H9 (cell line): ENCODE measurements at regions not wholly inside any gene's neighbourhood (a gene's known extent, or its start where the extent isn't known, plus 50 kb on each side); places are given as distances from the start of the nearest gene placed in this dataset.

Source experiments
- DNase-seq: peaks from one replicate; pipeline ENCODE4 v3.0.0-alpha.2; 2017
- H2AFZ ChIP-seq: one replicate; pipeline ENCODE4 v1.6.1; 2013; ENCODE audit warnings: mild to moderate bottlenecking, low read length, control low read depth, moderate library complexity
- H2AK5ac ChIP-seq: 2 replicates; pipeline ENCODE4 v1.6.1; 2013; ENCODE audit warnings: low read length, control low read depth, mixed read lengths; ENCODE audit not compliant: insufficient read length
- H2BK120ac ChIP-seq: one replicate; pipeline ENCODE4 v1.6.1; 2013; ENCODE audit warnings: low read depth, mild to moderate bottlenecking, low read length, control low read depth, inconsistent platforms; ENCODE audit not compliant: poor library complexity, severe bottlenecking
- H2BK12ac ChIP-seq: 2 replicates; pipeline ENCODE4 v1.6.1; 2013; ENCODE audit warnings: low read length, control low read depth, mixed read lengths, low read depth; ENCODE audit not compliant: insufficient read length
- H2BK15ac ChIP-seq: 2 replicates; pipeline ENCODE4 v1.6.1; 2013; ENCODE audit warnings: low read depth, low read length, control low read depth
- H2BK20ac ChIP-seq: one replicate; pipeline ENCODE4 v1.6.1; 2013; ENCODE audit warnings: low read depth, mild to moderate bottlenecking, low read length, control low read depth, inconsistent platforms; ENCODE audit not compliant: poor library complexity, severe bottlenecking
- H2BK5ac ChIP-seq: 2 replicates; pipeline ENCODE4 v1.6.1; 2013; ENCODE audit warnings: low read length, control low read depth, mixed read lengths; ENCODE audit not compliant: insufficient read length
- H3K14ac ChIP-seq: 2 replicates; pipeline ENCODE4 v1.6.1; 2013; ENCODE audit warnings: low read length, control low read depth; ENCODE audit not compliant: insufficient read depth
- H3K18ac ChIP-seq: 2 replicates; pipeline ENCODE4 v1.6.1; 2013; ENCODE audit warnings: low read depth, mild to moderate bottlenecking, mixed read lengths, low read length, control low read depth; ENCODE audit not compliant: insufficient read length
- H3K23ac ChIP-seq: 2 replicates; pipeline ENCODE4 v1.6.1; 2013; ENCODE audit warnings: low read length, control low read depth, mixed read lengths, low read depth; ENCODE audit not compliant: insufficient read length
- H3K23me2 ChIP-seq: 2 replicates; pipeline ENCODE4 v1.6.1; 2013; ENCODE audit warnings: low read depth, mild to moderate bottlenecking, mixed read lengths, low read length, control low read depth; ENCODE audit not compliant: insufficient read length, poor library complexity, severe bottlenecking
- H3K27ac ChIP-seq: 2 replicates; pipeline ENCODE4 v1.5.1; 2013; ENCODE audit warnings: low read length, control low read depth, mixed read lengths, low read depth; ENCODE audit not compliant: insufficient read length
- H3K27me3 ChIP-seq: 2 replicates; pipeline ENCODE4 v1.6.1; 2013; ENCODE audit warnings: low read length, control low read depth, inconsistent platforms; ENCODE audit not compliant: insufficient read depth
- H3K4ac ChIP-seq: 2 replicates; pipeline ENCODE4 v1.6.1; 2013; ENCODE audit warnings: low read depth, mild to moderate bottlenecking, control low read depth, inconsistent platforms, low read length, moderate library complexity
- H3K4me1 ChIP-seq: 2 replicates; pipeline ENCODE4 v1.6.1; 2013; ENCODE audit warnings: low read length, control low read depth, inconsistent platforms; ENCODE audit not compliant: insufficient read depth
- H3K4me2 ChIP-seq: 2 replicates; pipeline ENCODE4 v1.6.1; 2013; ENCODE audit warnings: low read length, control low read depth, mixed read lengths; ENCODE audit not compliant: insufficient read length, insufficient read depth
- H3K56ac ChIP-seq: 2 replicates; pipeline ENCODE4 v1.6.1; 2013; ENCODE audit warnings: low read depth, mild to moderate bottlenecking, mixed read lengths, low read length, control low read depth; ENCODE audit not compliant: insufficient read length
- H3K79me1 ChIP-seq: 2 replicates; pipeline ENCODE4 v1.6.1; 2013; ENCODE audit warnings: low read depth, mild to moderate bottlenecking, moderate library complexity, low read length, control low read depth, inconsistent platforms; ENCODE audit not compliant: insufficient read depth, poor library complexity, severe bottlenecking
- H3K79me2 ChIP-seq: 2 replicates; pipeline ENCODE4 v1.6.1; 2013; ENCODE audit warnings: low read length, control low read depth, inconsistent platforms; ENCODE audit not compliant: insufficient read depth
- H3K9ac ChIP-seq: 2 replicates; pipeline ENCODE4 v1.6.1; 2013; ENCODE audit warnings: low read length, control low read depth, mixed read lengths; ENCODE audit not compliant: insufficient read length; ENCODE audit errors: extremely low read depth
- H3K9me3 ChIP-seq: one replicate; pipeline ENCODE4 v1.6.1; 2013; ENCODE audit warnings: low read depth, low read length, inconsistent platforms; ENCODE audit not compliant: control insufficient read depth
- H3T11ph ChIP-seq: one replicate; pipeline ENCODE4 v1.6.1; 2013; ENCODE audit warnings: mild to moderate bottlenecking, low read length, control low read depth, inconsistent platforms
- H4K20me1 ChIP-seq: one replicate; pipeline ENCODE4 v1.6.1; 2013; ENCODE audit not compliant: control insufficient read depth, insufficient read length, insufficient read depth
- H4K5ac ChIP-seq: 2 replicates; pipeline ENCODE4 v1.6.1; 2013; ENCODE audit warnings: low read depth, mild to moderate bottlenecking, mixed read lengths, low read length, control low read depth; ENCODE audit not compliant: insufficient read length
- H4K8ac ChIP-seq: replicated peaks from 2 replicates; pipeline ENCODE4 v1.6.1; 2013; ENCODE audit warnings: low read length, control low read depth, mixed read lengths, low read depth; ENCODE audit not compliant: insufficient read length
- H4K91ac ChIP-seq: 2 replicates; pipeline ENCODE4 v1.6.1; 2013; ENCODE audit warnings: low read depth, mild to moderate bottlenecking, moderate library complexity, mixed read lengths, low read length, control low read depth; ENCODE audit not compliant: insufficient read length
- H3K27ac Mint-ChIP-seq, 3 experiments: 2 replicates in 2 of 3; 3 replicates in 1 of 3; pipeline ENCODE4 v1.8.0; 2020 to 2021; ENCODE audit warnings: mixed read lengths in 3 of 3, mild to moderate bottlenecking in 1 of 3, moderate library complexity in 1 of 3
- H3K27me3 Mint-ChIP-seq: 2 replicates; pipeline ENCODE4 v1.8.0; 2021; ENCODE audit warnings: low read depth, mild to moderate bottlenecking, moderate library complexity, mixed read lengths
- H3K36me3 Mint-ChIP-seq, 3 experiments: 2 replicates in 2 of 3; 3 replicates in 1 of 3; pipeline ENCODE4 v1.8.0; 2020 to 2021; ENCODE audit warnings: low read depth in 3 of 3, mixed read lengths in 3 of 3; ENCODE audit not compliant: insufficient read depth in 1 of 3
- H3K4me1 Mint-ChIP-seq, 2 experiments: 2 replicates each; pipeline ENCODE4 v1.8.0; 2020; ENCODE audit warnings: mixed read lengths in 2 of 2
- H3K4me3 Mint-ChIP-seq, 2 experiments: 2 replicates in 1 of 2; 3 replicates in 1 of 2; pipeline ENCODE4 v1.8.0; 2020 to 2021; ENCODE audit warnings: mild to moderate bottlenecking in 2 of 2, mixed read lengths in 2 of 2, moderate library complexity in 1 of 2
- H3K9me3 Mint-ChIP-seq, 2 experiments: 2 replicates in 1 of 2; 3 replicates in 1 of 2; pipeline ENCODE4 v1.8.0; 2020; ENCODE audit warnings: mild to moderate bottlenecking in 2 of 2, mixed read lengths in 2 of 2, moderate library complexity in 1 of 2
- CTCF ChIP-seq: fragments of 200-600 bp; sonication (generic); conservative IDR thresholded peaks from 3 replicates; pipeline ENCODE4 v1.8.0; 2021; ENCODE audit warnings: antibody characterized with exemption, mild to moderate bottlenecking
- WGBS: extraction: QIAGEN DNeasy Blood & Tissue Kit; methylation state at CpG from one replicate; pipeline ENCODE4 v1.1.7; 2013; ENCODE audit warnings: missing lambda C conversion rate, low lambda C conversion rate, mixed read lengths; ENCODE audit not compliant: insufficient read length; ENCODE audit errors: extremely low coverage; 5-methylcytosine and 5-hydroxymethylcytosine counted together

DNA sequence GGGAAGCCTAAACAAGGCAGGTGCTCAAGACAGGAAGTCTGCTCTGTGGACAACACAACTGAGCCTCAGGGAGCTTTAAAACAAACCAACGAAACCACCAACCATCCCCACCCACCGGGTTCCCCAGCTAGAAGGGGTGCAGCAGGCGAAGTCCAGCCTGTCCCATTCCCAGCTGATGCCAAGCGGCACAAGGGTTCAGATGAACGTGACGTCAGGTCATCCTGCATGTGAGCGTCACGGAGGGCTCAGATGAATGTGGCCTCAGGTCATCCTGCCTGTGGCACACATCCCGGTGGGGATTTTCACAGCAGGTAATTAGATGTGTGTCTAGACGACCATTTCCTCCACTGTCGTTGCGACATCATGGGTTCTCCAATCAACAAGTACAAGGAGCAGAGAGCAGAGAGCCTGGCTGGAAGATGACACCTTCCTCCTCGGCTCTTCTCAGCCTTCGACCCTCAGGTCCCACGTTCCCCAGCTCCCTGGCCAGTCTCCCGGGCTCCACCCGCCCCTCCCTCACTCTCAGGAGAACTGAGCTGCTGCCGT is 246.5 kb downstream of the FOXL1 start:
- no peak overlapping the region for H3K14ac ChIP-seq
- Mint-ChIP-seq H3K4me1 (peaks cover 25 to 37% of the 10 kb centered on the region in 2 experiments), H3K36me3 (no peaks in the 10 kb centered on the region; a peak in 1 of 7 replicates), H3K9me3 (peaks cover 0 to 2% of the 10 kb centered on the region in 2 experiments; a peak in 1 of 5 replicates), H3K4me3 (no peak overlapping the region), H3K27ac (no peak overlapping the region), H3K27me3 (peaks cover 38% of the 10 kb centered on the region)
- H3K27me3 ChIP-seq, result no peaks in the 10 kb centered on the region
- H3K4ac ChIP-seq, result no peak overlapping the region
- H4K8ac ChIP-seq, result no peak overlapping the region
- TF ChIP-seq CTCF, result no peak
- H2BK5ac ChIP-seq, result no peak overlapping the region
- no peak overlapping the region for H2BK20ac ChIP-seq
- H2BK120ac ChIP-seq, result no peak overlapping the region
- no CpG with 5 or more reads among the region's 18 CpGs for WGBS
- no peak overlapping the region for H3K23ac ChIP-seq
- H2BK12ac ChIP-seq, result no peak overlapping the region
- H3K79me1 ChIP-seq, result no peaks in the 10 kb centered on the region
- no peaks in the 10 kb centered on the region for H3K23me2 ChIP-seq
- H3K9ac ChIP-seq, result no peak overlapping the region
- H3K9me3 ChIP-seq, result no peaks in the 10 kb centered on the region
- no peak overlapping the region for H2AFZ ChIP-seq
- no peak overlapping the region for H4K5ac ChIP-seq
- no peak overlapping the region for H4K91ac ChIP-seq
- H2AK5ac ChIP-seq, result no peak overlapping the region
- H3K27ac ChIP-seq, result no peak overlapping the region
- no peak overlapping the region for H3K4me2 ChIP-seq
- no peak overlapping the region for H3K18ac ChIP-seq
- DNase-seq, result peak; percentile 60
- H3T11ph ChIP-seq, result no peak overlapping the region
- no peak overlapping the region for H2BK15ac ChIP-seq
- no peaks in the 10 kb centered on the region for H3K79me2 ChIP-seq
- H4K20me1 ChIP-seq, result no peaks in the 10 kb centered on the region
- H3K4me1 ChIP-seq, result peaks cover 8% of the 10 kb centered on the region; the same call in 1 of the 2 replicates
- no peak overlapping the region for H3K56ac ChIP-seq
